HG03060 (cell line): ENCODE measurements at regions not wholly inside any gene's neighbourhood (a gene's known extent, or its start where the extent isn't known, plus 50 kb on each side); places are given as distances from the start of the nearest gene placed in this dataset.
"Not testable (repeated sequence)": the region's sequence is repeated elsewhere in the genome, so short reads cannot be mapped to it uniquely, and the experiment has no call there.

Source experiments
- ATAC-seq: cut with Tn5 transposase; IDR thresholded peaks from one replicate; pipeline ENCODE4 v1.9.1; 2021; ENCODE audit warnings: low read depth, moderate number of reproducible peaks; ENCODE audit not compliant: unreplicated experiment

DNA sequence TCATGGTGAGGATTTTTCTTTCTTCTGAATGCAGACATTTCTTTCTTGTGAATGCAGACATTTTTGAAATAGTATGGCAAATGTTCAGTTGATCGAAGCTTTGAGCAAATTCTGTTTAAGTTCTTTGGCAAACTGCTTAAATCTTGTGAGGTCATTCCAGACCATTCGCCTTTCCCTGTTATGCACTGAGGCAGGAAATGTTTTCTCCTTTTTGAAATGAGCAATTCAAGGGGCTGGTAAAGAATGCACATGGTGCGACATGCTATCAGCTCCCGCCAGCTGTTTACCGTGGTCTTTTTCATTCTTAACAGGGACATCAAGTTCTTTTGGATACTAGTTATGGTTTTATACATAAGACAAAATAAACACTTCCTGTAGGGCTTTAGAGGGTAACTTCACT, 112.0 kb upstream of the CCN2 start:
- ATAC-seq: no peak

GRCh38 chr6:132062626-132063025, 111.5 kb upstream of the CCN2 start:
- no peak for ATAC-seq

DNA sequence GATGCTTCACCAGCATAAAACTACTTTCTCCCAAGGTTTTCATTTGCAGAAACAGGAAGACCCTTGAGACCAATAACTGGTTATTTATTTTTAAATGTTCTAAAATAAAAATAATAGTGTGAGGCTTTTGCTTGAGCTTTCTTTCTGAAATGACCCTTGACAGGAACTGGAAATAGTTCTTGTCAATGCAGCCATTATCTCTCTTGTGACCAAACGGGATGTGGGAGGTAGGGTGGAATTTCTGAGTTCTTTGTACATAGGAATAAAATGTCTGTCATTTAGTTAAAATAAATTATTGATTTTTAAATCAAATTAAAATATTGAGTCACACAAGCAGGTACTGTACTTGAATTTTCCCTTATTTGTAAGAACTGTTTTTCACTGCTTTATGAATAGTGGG, 110.2 kb upstream of the CCN2 start:
- ATAC-seq: no peak

- no peak for ATAC-seq
These were observed 109.4 kb upstream of the CCN2 start for GRCh38 chr6:132060591-132060990.

GRCh38 chr6:132058975-132059374, 107.8 kb upstream of the CCN2 start:
- ATAC-seq: no peak

DNA sequence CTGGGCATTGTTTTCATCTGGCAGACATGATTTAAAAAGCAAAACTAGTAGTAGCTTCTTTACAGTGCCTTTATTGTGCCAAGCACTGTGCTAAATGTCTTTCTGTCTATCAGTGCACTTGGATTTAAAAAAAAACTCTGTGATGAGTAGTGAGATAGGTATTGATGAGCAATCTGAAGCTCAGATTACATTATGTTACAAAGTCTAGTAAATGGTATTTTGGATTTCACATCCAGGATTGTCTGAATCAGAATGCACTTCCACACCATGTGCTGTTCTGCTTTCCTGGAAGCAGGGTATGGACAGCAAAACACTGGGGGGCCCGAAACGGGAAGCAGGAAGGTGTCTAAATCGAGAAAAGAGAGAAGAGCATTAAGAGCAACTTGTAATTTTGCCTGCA, 103.4 kb upstream of the CCN2 start:
- ATAC-seq: no peak

DNA sequence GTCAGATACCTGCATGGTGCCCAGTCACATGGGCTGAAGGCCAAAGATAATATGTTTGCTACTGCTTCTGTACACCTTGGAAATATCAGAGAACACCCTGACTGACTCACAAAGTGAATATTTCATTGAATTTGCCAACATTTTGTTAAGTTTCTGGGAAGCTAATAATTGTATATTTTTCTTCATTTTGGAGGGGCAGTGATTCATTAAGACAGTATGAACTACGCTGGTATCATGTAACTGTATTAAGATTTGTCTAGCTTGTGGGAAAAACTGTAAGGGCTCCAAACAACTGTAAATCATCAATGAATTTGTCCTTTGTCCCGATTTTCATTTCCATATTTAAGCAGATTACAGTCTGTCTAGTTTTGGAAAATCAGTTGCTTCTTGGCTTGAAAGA, 102.3 kb upstream of the CCN2 start:
- no peak for ATAC-seq

DNA sequence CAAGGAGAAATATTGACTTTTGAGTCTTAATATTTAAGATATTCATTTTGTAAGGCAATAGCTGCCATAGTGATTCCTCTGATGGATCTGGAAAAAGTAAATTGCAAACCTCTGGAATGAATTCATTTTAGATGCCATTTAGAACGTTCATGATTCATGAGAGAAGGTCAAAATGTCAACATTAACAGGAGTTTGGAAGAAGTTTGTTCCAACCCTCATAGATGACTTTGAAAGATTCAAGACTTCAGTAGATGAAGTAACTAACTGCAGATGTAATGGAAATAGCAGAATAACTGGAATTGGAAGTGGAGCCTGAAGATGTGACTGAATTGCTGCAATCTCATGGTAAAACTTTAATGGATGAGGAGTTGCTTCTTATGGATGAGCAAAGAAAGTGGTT, 100.9 kb upstream of the CCN2 start:
- ATAC-seq: no peak

DNA sequence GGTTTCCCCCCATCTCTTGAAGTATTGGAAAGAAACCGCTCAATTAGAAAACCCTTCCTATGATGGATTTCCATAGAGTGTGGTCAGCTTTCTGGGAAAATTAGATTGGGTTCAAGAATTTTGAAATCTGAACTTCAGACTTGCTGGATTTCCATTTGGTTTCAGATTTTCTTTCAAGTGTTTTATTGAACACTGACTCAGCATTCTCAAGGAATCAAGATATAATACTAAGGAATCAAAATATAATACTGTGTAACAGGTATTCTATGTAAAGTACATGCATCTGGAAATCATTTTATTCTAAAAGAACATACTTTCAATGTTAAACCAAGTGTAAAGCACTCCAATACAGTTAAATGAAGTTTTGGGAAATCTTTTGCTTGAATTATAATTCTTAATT, 94.7 kb upstream of the CCN2 start:
- no peak for ATAC-seq

DNA sequence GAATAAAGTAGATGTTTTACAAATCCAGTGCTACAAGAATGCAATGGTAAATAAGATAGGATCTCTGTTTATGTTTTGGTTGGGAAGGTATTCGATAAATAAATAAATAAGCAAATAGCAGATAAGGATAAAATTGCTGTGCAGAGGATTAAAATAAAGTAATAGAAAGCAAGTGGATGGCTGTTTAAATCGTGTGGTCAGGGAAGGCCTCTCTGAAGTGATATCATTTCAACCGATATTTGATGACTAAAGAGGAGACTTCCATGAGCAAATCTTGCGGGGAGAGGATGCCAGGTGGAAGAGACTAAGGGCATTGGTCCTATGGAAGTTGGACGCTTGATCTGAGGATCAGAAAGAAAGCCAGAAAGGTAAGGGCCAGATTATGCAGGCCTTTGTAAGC, 92.0 kb upstream of the CCN2 start:
- no peak for ATAC-seq

GRCh38 chr6:132041706-132042105, 90.5 kb upstream of the CCN2 start:
- no peak for ATAC-seq

DNA sequence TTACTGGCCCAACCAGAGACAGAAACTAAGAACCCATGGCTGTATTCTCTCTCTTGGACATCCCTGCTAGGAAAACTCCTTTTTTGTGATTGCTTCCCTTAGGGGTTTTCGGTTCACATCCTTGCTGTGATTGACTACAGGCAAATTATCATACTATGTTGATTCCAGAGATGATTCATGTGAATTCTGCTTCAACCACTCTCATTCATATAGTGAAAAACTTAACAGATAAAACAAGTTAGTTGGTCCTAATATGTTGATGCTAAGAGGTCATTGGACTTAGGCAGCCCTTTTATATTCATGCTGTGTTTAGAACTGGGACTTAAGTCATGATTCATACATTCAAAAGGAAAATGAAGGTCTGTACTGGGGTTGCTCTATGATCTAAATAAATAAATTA, 76.9 kb upstream of the CCN2 start:
- no peak for ATAC-seq

DNA sequence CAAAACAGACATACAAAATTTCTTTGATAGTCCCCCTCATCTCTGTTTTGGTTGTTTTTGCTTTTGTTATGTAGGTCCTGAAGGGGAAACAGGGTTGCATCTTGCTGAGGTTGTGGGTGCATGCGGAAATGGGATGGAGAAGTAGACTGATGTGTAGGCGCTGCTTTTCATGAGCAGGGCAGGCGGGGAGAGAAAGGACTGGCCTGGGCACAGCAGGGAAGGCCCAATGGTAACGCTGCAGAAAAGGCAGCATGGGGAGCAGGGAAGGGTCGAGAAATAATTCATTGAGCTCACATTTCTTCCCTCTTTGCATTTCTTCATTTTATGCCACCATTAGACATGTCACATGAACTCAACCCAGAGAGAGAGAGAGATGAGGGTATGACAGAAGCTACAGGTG, 74.3 kb upstream of the CCN2 start:
- no peak for ATAC-seq

DNA sequence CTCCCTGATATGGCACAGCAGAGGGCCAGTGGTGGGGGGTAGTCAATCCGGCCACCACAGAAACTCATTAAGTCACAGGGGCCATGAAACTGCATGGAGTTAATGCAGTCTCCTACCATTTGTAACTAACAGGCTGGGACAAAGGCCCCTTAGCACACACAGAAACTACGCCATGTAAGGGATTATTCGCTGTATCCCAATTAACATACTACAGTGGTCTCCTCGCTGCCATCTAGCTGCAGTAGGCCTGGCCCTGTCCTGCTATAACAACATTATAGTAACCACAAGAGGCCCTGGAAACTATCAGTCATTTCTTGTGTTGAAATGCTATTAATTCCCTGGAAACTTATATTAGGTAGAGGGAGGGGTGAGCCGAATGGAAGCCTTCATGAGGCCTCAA, 72.3 kb upstream of the CCN2 start:
- ATAC-seq: no peak

- ATAC-seq: no peak
These were observed 70.6 kb upstream of the CCN2 start for GRCh38 chr6:132021552-132022375.

GRCh38 chr6:132020918-132021317, 69.7 kb upstream of the CCN2 start:
- ATAC-seq: not testable (repeated sequence)

GRCh38 chr6:132020138-132020581, 69.0 kb upstream of the CCN2 start:
- no peak for ATAC-seq

GRCh38 chr6:132019586-132019985, 68.4 kb upstream of the CCN2 start:
- ATAC-seq: no peak

- ATAC-seq: no peak
These were observed 66.8 kb upstream of the CCN2 start for GRCh38 chr6:132017942-132018341.

DNA sequence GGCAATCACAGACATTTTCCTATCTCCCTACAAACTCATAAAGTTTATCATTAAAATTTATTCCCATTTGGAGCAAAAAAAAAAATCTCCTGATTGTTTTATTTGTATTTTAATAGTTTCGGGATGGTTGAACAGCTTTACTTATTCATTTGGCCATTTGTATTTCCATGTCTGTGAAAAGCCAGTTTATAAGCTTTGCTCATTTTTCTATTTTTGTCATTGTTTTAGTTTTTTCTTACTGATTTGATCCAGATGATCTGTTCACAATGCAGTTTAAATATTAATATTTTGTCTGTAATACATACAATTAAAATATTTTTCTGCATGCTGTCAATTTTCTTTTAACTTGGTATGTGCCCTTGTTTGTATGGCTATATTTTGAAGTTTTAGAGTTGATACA, 65.2 kb upstream of the CCN2 start:
- ATAC-seq: no peak

DNA sequence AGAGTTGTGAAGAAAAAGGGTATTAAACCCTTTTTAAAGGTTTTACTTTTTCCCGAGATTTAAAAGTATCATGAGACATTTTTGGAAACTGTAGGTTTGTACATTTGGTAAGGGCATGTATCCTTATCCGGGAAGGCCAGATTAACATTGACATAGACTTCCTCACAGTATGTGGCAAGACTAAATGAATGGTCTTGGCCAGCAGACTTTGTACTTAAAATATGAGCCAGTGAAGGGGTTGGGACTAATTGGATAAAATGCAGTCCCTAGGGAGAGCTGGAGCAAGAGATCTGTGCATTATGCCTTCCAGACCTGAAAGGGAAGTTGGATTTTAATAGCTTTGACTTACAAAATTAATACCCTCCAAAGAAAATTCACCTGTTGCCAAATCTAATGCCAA, 60.4 kb upstream of the CCN2 start:
- no peak for ATAC-seq

GRCh38 chr6:132009175-132009574, 58.0 kb upstream of the CCN2 start:
- no peak for ATAC-seq
